AG10803 (cell line): ENCODE measurements at regions not wholly inside any gene's neighbourhood (a gene's known extent, or its start where the extent isn't known, plus 50 kb on each side); places are given as distances from the start of the nearest gene placed in this dataset.
A peak's percentile ranks its signal among the peaks of the same experiment; 100 is the strongest.

Source experiments
- DNase-seq: peaks from one replicate; pipeline ENCODE4 v3.0.0; 2010; ENCODE audit warnings: low read depth
- H3K4me3 ChIP-seq: 2 replicates; pipeline ENCODE4 v1.5.1; 2011; ENCODE audit warnings: mild to moderate bottlenecking, low read length, control low read depth
- TF ChIP-seq, protein P1 (sequence below): conservative IDR thresholded peaks from 2 replicates; pipeline ENCODE4 v1.5.1; 2011; ENCODE audit warnings: mild to moderate bottlenecking, low read length, control low read depth, inconsistent platforms

DNA sequence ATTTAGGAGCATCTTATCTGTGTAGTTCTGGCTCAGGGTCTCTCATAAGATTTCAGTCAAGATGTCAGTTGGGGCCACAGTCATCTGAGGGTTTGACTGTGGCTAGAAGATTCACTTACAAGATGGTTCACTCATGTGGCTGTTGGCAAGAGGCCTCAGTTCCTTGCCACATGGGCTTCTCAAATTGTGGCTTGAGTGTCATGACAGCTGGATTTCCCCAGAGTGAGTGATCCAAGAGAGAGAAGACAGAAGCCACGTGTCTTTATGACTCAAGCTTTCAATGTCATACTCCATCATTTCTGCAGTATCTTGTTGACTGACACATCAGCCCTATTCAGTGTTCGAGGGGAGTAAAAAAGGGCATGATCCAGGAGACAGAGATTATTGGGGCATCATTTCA is 131.3 kb upstream of the AP1S2 start:
- H3K4me3 ChIP-seq, result no peak overlapping the region
- TF ChIP-seq, protein P1, sequence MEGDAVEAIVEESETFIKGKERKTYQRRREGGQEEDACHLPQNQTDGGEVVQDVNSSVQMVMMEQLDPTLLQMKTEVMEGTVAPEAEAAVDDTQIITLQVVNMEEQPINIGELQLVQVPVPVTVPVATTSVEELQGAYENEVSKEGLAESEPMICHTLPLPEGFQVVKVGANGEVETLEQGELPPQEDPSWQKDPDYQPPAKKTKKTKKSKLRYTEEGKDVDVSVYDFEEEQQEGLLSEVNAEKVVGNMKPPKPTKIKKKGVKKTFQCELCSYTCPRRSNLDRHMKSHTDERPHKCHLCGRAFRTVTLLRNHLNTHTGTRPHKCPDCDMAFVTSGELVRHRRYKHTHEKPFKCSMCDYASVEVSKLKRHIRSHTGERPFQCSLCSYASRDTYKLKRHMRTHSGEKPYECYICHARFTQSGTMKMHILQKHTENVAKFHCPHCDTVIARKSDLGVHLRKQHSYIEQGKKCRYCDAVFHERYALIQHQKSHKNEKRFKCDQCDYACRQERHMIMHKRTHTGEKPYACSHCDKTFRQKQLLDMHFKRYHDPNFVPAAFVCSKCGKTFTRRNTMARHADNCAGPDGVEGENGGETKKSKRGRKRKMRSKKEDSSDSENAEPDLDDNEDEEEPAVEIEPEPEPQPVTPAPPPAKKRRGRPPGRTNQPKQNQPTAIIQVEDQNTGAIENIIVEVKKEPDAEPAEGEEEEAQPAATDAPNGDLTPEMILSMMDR, result no peak
- no peak for DNase-seq

DNA sequence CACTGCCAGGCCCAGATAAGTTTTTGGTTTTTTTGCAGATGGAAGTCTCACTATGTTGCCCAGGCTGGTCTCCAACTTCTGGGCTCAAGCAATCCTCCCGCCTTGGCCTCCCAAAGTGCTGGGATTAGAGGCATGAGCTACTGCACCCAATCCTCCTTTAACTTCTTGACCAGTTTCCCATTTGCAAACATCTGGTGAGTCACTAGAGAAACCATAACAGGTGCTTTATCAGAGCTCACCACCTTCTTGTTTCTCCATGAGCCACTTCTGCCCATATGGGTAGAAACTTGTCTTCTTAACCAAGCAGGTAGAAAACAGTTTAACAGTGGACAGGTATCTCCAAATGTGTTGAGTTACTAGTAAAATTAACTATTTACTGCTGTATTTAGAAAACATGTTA is 128.4 kb upstream of the AP1S2 start:
- no peak for DNase-seq
- TF ChIP-seq, protein P1, result no peak

DNA sequence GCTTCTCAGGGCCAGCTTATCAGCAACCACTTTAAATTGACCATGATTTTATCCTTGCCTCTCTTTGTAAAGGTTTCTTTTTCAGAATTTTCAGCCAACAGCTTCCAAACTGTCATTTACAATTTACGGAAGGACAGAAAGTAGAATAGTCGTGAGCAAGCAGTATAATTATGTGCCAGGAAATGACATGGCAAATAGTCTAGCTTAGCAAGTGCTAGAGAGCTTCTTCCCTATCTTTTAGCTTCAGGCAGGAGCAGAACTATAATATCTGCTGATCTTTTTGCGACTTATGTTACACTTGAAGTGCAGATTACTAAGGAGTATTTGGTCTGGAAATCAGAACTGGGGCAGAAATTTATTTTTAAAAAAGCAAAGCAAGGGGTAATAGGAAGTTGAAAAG is 123.0 kb upstream of the AP1S2 start:
- DNase-seq, result no peak
- TF ChIP-seq, protein P1, result no peak
- no peak overlapping the region for H3K4me3 ChIP-seq

More for the DNA sequence above, 128.4 kb upstream of the AP1S2 start:
- no peak overlapping the region for H3K4me3 ChIP-seq

DNA sequence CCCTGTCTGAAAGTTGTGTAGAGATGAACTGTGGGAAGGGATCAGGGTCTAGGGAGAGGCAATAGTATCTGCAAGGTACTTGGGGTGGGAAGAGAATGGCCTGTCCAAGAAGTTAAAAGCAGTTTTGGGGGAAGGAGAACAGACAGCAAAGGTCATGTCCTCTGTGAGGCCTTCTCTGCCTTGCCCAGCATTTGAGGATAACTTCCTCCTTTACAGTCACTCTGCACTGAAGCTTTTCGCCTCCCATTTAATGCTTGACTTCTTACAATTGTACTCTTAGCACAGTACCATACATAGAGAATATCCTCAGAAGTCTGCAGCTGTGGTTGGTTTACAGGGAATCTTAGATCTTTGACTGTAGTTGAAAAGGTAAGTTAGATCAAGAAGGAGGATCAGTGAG is 121.8 kb upstream of the AP1S2 start:
- TF ChIP-seq, protein P1, result no peak
- H3K4me3 ChIP-seq, result no peak overlapping the region
- DNase-seq, result no peak

DNA sequence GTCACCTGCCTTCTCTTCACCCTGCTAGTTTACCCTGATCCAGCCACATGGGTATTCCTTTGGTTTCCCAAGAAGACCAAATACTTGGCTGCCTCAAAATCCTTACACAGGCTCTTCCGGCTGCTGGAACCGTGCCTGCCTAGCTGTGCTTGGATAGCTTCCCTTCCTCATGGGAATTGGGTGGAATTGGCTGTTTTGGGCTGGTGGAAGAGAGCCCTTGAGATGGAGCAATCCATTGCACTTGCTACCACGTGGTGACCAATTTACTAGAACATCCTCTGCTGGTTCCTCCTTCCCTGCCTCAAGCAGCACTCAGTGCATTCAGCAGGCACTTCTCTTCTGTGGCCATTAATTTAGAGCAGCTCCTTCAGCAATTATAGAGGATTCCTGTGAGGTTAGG is 119.3 kb upstream of the AP1S2 start:
- H3K4me3 ChIP-seq, result no peak overlapping the region
- TF ChIP-seq, protein P1, result no peak
- peak; percentile 81 for DNase-seq

DNA sequence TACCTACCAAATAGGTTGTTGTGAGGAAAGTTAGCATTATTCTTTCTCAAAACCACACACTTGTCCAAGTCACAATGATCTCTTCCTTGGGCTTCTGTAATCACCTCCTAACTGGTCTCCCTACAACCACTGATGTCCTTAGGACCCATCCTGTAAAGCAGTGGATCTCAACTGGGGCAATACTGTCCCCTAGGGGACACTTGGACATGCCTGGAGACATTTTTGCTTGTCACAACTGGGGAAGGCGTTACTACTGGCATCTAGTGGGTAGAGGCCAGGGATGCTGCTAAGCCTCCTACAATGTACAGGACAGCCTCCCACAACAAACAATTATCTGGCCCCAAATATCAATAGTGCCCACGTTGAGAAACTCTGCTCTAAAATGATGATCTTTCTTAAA is 118.7 kb upstream of the AP1S2 start:
- TF ChIP-seq, protein P1, result 0 out of 2 replicates have a peak, but pooled peaks have one; percentile 12
- H3K4me3 ChIP-seq, result no peak overlapping the region
- peak; percentile 4 for DNase-seq

DNA sequence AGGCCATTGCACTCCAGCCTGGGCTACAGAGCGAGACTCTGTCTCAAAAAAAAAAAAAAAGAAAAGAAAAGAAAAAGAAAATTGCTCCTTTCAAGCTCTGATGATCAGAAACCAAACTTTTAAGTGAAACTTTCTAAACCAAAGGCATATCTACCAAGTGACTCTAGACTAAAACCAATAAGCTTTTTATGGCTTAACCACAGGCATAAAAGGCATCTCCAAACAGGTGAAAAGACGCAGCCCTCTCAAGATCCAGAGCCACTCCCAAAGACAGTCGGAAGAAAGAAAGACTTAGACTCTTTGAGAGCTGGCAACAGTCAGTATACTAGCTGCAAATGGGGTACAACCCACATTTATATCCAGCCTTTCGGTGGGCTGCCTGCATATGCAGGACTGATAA is 117.1 kb upstream of the AP1S2 start:
- H3K4me3 ChIP-seq, result no peak overlapping the region
- TF ChIP-seq, protein P1, result no peak
- no peak for DNase-seq
